Activated CD4-positive, alpha-beta T cell treated with anti-CD3 and anti-CD28 coated beads, Interleukin-2, amount 10 ng/mL, durations not matched to agents 7 days and 5 days (primary cell): ENCODE measurements at regions not wholly inside any gene's neighbourhood (a gene's known extent, or its start where the extent isn't known, plus 50 kb on each side); places are given as distances from the start of the nearest gene placed in this dataset.

ENCODE experiments used
- CTCF ChIA-PET: fragments of 350-600 bp; sonication (Branson Sonifier 250); formaldehyde crosslinking; loops from one replicate; lab custom pipeline; 2021; ENCODE audit warnings: antibody characterized with exemption; lab: Charles Lee
- POLR2A ChIA-PET: fragments of 350-600 bp; sonication (Branson Sonifier 250); formaldehyde crosslinking; loops from one replicate; lab custom pipeline; 2021; ENCODE audit warnings: antibody characterized with exemption; lab: Charles Lee
- DNase-seq: peaks from one replicate; pipeline ENCODE4 v3.0.0-alpha.2; 2020
- H3K27ac Mint-ChIP-seq: one replicate; pipeline ENCODE4 v1.8.0; 2021; ENCODE audit warnings: mild to moderate bottlenecking, moderate library complexity, mixed read lengths
- H3K27me3 Mint-ChIP-seq: one replicate; pipeline ENCODE4 v1.8.0; 2021; ENCODE audit warnings: mixed read lengths
- H3K36me3 Mint-ChIP-seq: one replicate; pipeline ENCODE4 v1.8.0; 2021; ENCODE audit warnings: low read depth, mixed read lengths
- H3K4me1 Mint-ChIP-seq: one replicate; pipeline ENCODE4 v1.8.0; 2021; ENCODE audit warnings: mixed read lengths
- H3K4me3 Mint-ChIP-seq: one replicate; pipeline ENCODE4 v1.8.0; 2021; ENCODE audit warnings: mild to moderate bottlenecking, moderate library complexity, mixed read lengths
- H3K9me3 Mint-ChIP-seq: one replicate; pipeline ENCODE4 v1.8.0; 2021; ENCODE audit warnings: mixed read lengths

DNA sequence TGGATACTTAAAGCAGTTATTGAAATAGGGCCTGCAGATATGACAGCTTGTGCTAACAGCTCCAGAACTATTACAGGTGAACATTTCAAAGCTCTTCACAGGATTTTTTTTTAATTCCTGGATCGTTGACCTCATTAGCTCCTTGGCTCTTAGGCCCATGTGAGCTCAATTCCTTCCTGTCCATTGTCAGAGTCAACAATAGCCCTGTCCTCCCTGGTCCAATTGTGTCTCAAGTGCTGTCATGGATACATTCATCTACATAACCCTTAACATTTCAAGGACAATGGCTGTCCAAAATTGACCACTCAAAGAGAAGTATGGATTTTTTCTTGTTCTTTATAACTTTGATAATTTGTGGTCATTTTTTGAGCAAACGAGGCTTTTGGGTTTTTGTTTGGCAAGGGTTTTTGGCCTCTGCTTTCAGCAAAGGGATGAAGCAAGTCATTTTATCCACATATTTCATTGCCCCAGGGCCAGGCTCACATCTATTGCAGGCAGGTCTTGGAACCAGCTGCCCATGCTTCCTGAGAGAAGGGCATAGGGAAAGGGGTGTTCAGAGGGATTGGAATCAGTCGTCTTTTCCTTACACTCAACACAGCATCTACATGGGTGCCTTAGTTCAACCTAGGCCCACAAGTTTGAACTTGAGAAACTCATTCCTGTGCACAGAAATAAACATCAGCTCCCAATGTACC lies 282.1 kb downstream of the TPBG start:
- Mint-ChIP-seq H3K27ac (no peak overlapping the region), H3K4me3 (no peak overlapping the region), H3K27me3 (no peaks in the 10 kb centered on the region), H3K36me3 (no peaks in the 10 kb centered on the region), H3K9me3 (peaks cover 2% of the 10 kb centered on the region), H3K4me1 (no peaks in the 10 kb centered on the region)
- ChIA-PET CTCF (no interaction called here), POLR2A (no interaction called here)
- DNase-seq: no peak

DNA sequence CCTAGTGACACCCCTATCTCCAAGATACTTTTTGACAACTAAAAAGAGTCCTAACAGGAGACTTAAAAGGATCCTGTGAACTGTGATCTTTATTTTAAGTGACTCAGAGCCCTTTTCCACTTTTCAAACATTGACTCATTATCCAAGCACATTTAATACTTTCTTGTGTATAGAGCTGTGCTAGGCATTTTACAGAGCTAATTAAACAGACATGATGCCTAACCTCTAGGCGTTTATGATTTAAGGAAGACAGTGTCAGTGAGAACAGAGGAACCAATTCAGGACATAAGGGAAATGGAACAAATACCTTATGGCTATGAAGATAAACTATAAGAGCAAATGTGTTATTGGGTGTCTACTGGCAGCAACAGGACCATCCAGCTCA lies 282.6 kb downstream of the TPBG start:
- CTCF ChIA-PET: no interaction called here
- H3K36me3 Mint-ChIP-seq: no peaks in the 10 kb centered on the region
- peaks cover 2% of the 10 kb centered on the region for H3K9me3 Mint-ChIP-seq
- no peak overlapping the region for H3K4me3 Mint-ChIP-seq
- POLR2A ChIA-PET: no interaction called here
- no peaks in the 10 kb centered on the region for H3K27me3 Mint-ChIP-seq
- H3K27ac Mint-ChIP-seq: no peak overlapping the region
- no peak for DNase-seq
- no peaks in the 10 kb centered on the region for H3K4me1 Mint-ChIP-seq

DNA sequence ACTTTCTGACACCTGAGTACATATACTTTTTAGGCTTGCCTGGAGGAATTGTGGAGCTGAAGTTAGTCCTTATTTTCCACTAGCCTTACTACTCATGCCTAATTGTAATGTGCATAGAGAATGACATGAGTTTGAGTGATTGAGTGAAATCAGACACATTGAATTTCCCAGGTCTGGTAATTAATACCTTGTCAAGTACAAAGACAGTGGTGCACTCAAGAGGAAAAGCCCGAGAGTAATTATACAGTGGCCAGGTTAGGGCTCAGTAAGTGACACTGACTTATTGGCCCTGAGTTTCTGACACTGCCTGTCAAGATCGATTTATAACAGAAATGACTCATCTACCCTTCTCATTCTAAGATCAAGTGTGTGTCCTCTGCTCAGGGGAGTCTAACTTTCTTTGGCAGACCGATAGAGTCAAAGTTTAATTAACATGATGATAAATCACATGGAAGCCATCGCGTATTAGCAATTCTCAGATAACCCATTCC lies 288.3 kb downstream of the TPBG start:
- CTCF ChIA-PET: no interaction called here
- Mint-ChIP-seq H3K4me3 (no peak overlapping the region), H3K27me3 (no peaks in the 10 kb centered on the region)

DNA sequence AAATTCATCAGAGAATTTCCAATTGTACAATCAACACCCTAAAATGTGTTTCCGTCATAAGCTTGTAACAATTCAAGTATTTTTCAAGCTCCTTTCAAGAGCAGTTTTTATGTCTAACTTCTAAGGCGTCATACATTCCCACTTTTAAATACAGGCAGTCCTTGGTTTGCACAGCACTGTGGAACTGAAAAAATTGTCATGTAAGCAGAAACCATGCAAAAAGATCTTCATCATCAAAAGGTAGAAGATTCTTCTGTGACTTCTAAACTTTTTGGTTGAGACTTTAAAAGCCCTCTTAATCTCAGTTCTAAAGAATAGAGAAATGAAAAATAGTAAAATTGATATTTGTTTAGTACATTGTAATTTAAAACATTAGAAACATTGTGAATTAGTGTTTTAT lies 315.6 kb downstream of the TPBG start:
- H3K9me3 Mint-ChIP-seq: peaks cover 16% of the 10 kb centered on the region
- DNase-seq: no peak
- POLR2A ChIA-PET: no interaction called here
- CTCF ChIA-PET: no interaction called here
- no peaks in the 10 kb centered on the region for H3K36me3 Mint-ChIP-seq
- H3K27ac Mint-ChIP-seq: no peak overlapping the region
- H3K27me3 Mint-ChIP-seq: no peaks in the 10 kb centered on the region
- no peak overlapping the region for H3K4me3 Mint-ChIP-seq
- H3K4me1 Mint-ChIP-seq: no peaks in the 10 kb centered on the region

More for the DNA sequence above, 288.3 kb downstream of the TPBG start:
- Mint-ChIP-seq H3K9me3 (peaks cover under 1% of the 10 kb centered on the region), H3K27ac (no peak overlapping the region), H3K36me3 (no peaks in the 10 kb centered on the region), H3K4me1 (no peaks in the 10 kb centered on the region)
- DNase-seq: no peak
- POLR2A ChIA-PET: no interaction called here

DNA sequence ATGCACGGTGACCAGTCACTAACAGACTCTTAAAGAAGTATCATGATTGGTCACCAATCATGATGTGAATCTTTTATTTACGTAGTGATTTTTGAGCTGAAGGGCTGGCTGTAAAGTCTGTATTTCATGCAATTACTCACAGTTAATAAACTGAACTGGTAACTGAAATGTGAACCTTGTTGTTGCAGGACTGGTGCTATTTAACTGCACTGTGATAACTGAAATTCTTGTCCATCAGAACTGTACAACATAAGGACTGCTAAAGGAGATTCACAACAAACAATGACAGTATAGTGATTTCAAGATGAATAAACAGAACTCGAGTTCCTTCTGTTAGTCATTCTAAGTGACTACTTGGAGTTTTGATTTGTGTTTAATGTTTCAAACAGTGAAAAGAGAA lies 316.6 kb downstream of the TPBG start:
- no peak for DNase-seq
- no peak overlapping the region for H3K27ac Mint-ChIP-seq
- ChIA-PET POLR2A (no interaction called here), CTCF (no interaction called here)
- no peak overlapping the region for H3K4me3 Mint-ChIP-seq
- H3K27me3 Mint-ChIP-seq: no peaks in the 10 kb centered on the region
- peaks cover 16% of the 10 kb centered on the region for H3K9me3 Mint-ChIP-seq
- H3K4me1 Mint-ChIP-seq: no peaks in the 10 kb centered on the region
- no peaks in the 10 kb centered on the region for H3K36me3 Mint-ChIP-seq

DNA sequence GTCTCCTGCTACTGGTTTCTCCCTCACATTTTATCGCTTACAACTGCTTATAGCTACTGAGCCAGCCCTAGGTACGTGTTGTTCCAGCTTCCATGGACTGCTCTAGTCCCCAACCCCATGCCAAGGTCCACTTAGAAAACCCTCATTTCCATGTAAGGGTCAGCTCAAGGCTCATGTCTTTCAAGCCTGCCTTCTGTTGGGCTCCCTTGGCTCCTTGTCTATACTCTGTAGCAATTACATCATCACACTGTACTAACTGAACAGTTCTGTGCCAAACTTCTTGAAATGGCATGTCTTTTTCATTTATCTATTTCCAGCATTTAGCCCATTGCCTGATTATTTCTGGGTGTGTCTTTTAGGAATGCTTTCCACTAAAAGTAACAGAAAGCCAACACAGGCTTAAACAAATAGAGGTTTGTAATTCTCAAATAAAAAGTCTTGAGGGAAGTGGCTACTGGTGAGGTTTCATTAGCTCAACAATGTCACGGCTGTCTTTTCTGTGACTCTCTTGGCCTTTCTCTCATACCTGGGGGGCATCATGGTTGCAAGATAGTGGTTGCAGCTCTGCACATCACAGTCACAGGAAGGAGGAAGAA lies 317.6 kb downstream of the TPBG start:
- Mint-ChIP-seq H3K9me3 (peaks cover 16% of the 10 kb centered on the region), H3K4me3 (no peak overlapping the region), H3K27ac (no peak overlapping the region), H3K27me3 (no peaks in the 10 kb centered on the region), H3K36me3 (no peaks in the 10 kb centered on the region), H3K4me1 (no peaks in the 10 kb centered on the region)
- DNase-seq: no peak
- ChIA-PET POLR2A (no interaction called here), CTCF (no interaction called here)

DNA sequence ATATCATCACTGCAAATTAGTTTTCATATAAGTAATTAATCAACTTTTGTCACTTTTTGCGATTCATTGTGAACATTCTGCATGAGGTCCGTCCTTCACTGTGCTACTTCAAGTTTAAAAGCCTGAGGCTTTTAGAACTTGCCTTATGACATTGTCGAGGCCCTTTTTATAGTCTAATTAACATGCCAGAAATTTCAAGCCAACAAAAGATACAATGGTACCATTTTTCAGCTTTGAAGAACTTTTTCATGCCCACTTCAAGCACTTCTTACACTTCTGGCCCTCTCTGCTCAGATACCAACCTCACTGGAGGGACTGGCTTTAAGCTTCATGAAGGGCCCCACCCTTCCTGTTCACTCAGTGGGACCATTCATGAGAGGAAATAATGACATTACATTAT lies 323.1 kb downstream of the TPBG start:
- H3K36me3 Mint-ChIP-seq: no peaks in the 10 kb centered on the region
- DNase-seq: no peak
- H3K4me1 Mint-ChIP-seq: no peaks in the 10 kb centered on the region
- ChIA-PET POLR2A (no interaction called here), CTCF (no interaction called here)
- H3K9me3 Mint-ChIP-seq: no peaks in the 10 kb centered on the region
- no peaks in the 10 kb centered on the region for H3K27me3 Mint-ChIP-seq
- H3K27ac Mint-ChIP-seq: no peak overlapping the region
- no peak overlapping the region for H3K4me3 Mint-ChIP-seq

DNA sequence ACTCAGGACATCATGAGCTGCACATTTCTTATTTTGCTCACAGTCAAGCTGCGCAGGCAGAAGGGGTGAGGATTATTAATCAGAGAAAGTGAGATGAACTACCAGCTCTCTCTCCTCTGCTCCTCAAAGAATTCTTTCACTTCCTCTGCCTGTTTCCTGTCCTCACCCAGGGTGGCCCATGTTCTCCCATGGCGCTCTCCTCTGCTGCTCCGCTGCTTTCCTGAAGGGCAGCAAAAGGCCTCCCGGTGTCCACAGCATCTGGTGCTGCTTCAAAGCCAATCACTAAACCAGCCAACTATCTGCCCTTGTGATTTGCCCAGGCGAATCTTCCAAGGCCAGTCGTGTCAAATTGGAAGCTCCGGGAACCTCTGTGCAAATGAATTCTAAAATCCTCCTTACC lies 324.2 kb downstream of the TPBG start:
- Mint-ChIP-seq H3K9me3 (no peaks in the 10 kb centered on the region), H3K27me3 (no peaks in the 10 kb centered on the region), H3K36me3 (no peaks in the 10 kb centered on the region), H3K27ac (no peak overlapping the region), H3K4me1 (no peaks in the 10 kb centered on the region), H3K4me3 (no peak overlapping the region)
- DNase-seq: no peak
- ChIA-PET POLR2A (no interaction called here), CTCF (no interaction called here)

DNA sequence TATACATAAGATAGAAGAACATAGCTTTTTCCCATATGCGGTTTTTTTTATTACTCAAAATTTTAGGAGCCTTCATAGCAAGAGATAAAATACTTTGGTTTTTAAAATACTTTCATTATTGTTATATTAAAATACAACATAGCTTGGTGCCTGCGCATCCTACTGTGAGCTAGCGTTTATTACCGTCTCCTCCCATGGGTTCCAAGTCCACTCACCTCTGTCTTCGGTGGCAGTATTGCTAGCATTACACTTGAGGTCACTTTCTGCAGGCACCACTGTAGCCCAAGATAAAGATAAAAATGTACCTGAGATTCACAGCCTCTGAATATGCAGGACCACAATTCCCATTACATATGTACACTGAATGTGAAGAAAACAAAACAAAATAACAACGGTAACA lies 326.7 kb downstream of the TPBG start:
- Mint-ChIP-seq H3K27ac (no peak overlapping the region), H3K27me3 (no peaks in the 10 kb centered on the region), H3K9me3 (no peaks in the 10 kb centered on the region), H3K4me3 (no peak overlapping the region), H3K4me1 (no peaks in the 10 kb centered on the region), H3K36me3 (no peaks in the 10 kb centered on the region)
- no peak for DNase-seq
- CTCF ChIA-PET: no interaction called here
- POLR2A ChIA-PET: no interaction called here

DNA sequence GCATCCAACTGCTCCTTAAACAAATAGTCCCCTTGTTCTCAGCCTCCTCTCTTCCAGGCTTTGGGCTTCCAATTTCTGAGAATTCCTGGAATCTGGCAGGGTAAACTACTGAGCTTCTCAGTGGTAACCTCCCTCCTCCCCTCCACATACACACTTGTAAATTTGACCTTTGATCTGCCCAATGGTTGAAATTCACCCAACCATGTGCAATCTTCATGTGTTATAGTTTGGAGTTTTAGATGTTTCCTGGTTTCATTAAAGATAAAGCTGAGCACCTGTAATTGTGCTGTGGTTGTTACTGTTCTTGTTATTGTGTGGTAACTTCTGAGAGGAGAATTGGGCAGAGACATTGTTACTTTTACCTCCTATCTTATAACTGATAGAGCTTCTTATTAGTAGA lies 328.4 kb downstream of the TPBG start:
- CTCF ChIA-PET: no interaction called here
- H3K27me3 Mint-ChIP-seq: no peaks in the 10 kb centered on the region
- DNase-seq: no peak

DNA sequence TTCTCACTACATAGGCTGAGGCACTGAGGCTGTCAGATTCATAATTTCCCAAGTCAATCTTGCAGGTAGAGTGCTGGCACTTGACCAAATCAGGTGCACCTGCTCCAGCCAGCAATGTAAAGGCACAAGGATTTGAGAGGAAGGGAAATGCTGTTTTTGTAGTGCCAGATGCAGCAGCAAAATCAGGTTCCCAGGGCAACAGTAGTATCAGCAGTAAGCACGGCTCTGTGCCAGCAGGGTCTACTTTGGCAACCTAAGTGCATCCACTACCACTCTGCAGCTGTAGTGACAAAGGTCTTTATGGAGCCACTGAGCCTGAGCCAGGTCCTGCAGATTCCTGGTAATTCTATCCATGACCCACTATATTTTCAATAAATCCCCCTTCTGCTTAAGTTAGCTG lies 329.5 kb downstream of the TPBG start:
- Mint-ChIP-seq H3K4me1 (no peaks in the 10 kb centered on the region), H3K27ac (no peak overlapping the region), H3K9me3 (no peaks in the 10 kb centered on the region), H3K27me3 (no peaks in the 10 kb centered on the region), H3K4me3 (no peak overlapping the region), H3K36me3 (no peaks in the 10 kb centered on the region)
- no peak for DNase-seq
- POLR2A ChIA-PET: no interaction called here
- CTCF ChIA-PET: no interaction called here

More for the DNA sequence above, 328.4 kb downstream of the TPBG start:
- Mint-ChIP-seq H3K4me1 (no peaks in the 10 kb centered on the region), H3K36me3 (no peaks in the 10 kb centered on the region), H3K9me3 (no peaks in the 10 kb centered on the region), H3K4me3 (no peak overlapping the region), H3K27ac (no peak overlapping the region)
- POLR2A ChIA-PET: no interaction called here

DNA sequence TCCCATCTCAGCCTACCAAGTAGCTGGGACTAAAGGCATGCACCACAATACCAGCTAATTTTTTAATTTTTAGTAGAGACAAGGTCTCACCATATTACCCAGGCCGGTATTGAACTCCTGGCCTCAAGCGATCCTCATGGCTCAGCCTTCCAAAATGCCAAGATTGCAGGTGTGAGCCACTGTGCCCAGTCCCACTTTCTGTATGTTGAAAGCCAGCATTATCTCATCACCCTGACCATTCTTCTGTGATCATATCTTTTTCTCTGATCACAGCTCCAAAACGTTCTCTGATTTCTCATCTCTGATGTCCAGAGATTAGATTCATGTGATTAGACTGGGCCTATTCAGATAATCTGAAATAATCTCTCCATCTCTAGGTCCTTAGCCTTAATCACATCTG lies 337.7 kb downstream of the TPBG start:
- no peak for DNase-seq
- POLR2A ChIA-PET: no interaction called here
- no peaks in the 10 kb centered on the region for H3K4me1 Mint-ChIP-seq
- H3K27me3 Mint-ChIP-seq: no peaks in the 10 kb centered on the region
- no peak overlapping the region for H3K27ac Mint-ChIP-seq
- H3K9me3 Mint-ChIP-seq: peaks cover 6% of the 10 kb centered on the region
- no peak overlapping the region for H3K4me3 Mint-ChIP-seq
- no peaks in the 10 kb centered on the region for H3K36me3 Mint-ChIP-seq
- CTCF ChIA-PET: no interaction called here

DNA sequence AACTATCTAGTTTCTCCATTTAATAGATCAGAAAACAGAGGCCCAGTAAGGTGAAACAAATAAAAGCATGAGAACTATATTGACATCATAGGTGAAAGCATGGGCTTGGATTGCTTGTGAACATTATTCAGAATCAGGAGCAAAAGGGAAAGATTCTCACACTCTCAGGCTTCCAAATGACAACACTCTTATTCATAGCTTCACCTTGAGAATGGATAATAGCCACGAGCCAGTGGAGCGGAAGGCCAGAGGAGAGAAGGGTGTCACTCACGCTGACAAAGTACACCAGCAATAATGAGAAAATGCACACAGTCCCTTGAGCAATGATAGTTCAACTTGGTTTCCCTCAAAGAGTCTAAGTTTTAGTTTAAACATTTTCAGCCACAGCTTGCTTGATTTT lies 339.0 kb downstream of the TPBG start:
- no peak overlapping the region for H3K4me3 Mint-ChIP-seq
- no peak overlapping the region for H3K27ac Mint-ChIP-seq
- H3K4me1 Mint-ChIP-seq: no peaks in the 10 kb centered on the region
- ChIA-PET CTCF (no interaction called here), POLR2A (no interaction called here)
- no peak for DNase-seq
- H3K27me3 Mint-ChIP-seq: no peaks in the 10 kb centered on the region
- H3K36me3 Mint-ChIP-seq: no peaks in the 10 kb centered on the region
- H3K9me3 Mint-ChIP-seq: peaks cover 6% of the 10 kb centered on the region

DNA sequence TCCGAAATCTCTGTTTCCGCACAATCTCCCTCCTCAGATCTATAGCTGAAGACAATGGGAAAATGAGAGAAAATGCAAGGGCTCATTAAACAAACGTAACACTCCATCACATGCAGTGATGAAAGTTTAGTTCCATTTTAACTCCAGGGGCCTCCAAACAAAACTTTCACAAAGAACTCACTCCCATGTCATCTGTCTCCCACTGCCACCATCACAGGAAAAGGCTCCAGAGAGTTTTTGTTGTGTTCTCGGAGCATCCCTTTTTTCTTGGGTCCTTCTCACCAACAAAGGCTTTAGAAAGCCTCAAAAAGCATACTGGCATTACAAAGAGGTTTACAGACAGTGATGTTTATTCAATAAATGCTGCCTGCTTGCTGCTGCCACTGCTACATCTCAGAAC lies 339.6 kb downstream of the TPBG start:
- POLR2A ChIA-PET: no interaction called here
- H3K27ac Mint-ChIP-seq: no peak overlapping the region
- no peaks in the 10 kb centered on the region for H3K36me3 Mint-ChIP-seq
- H3K27me3 Mint-ChIP-seq: no peaks in the 10 kb centered on the region
- DNase-seq: no peak
- no peaks in the 10 kb centered on the region for H3K4me1 Mint-ChIP-seq
- CTCF ChIA-PET: no interaction called here
- H3K4me3 Mint-ChIP-seq: no peak overlapping the region
- peaks cover 6% of the 10 kb centered on the region for H3K9me3 Mint-ChIP-seq
